Suprapubic skin (tissue), 4 donors: ENCODE measurements at regions not wholly inside any gene's neighbourhood (a gene's known extent, or its start where the extent isn't known, plus 50 kb on each side); places are given as distances from the start of the nearest gene placed in this dataset.
"Not testable (repeated sequence)": the region's sequence is repeated elsewhere in the genome, so short reads cannot be mapped to it uniquely, and the experiment has no call there.

Experiments
- CTCF ChIP-seq, 2 donors: fragments of 200-600 bp in 1 of 2; fragments of 450-650 bp in 1 of 2; sonication (generic) in 1 of 2; IDR thresholded peaks; one replicate each; pipeline ENCODE4 v1.5.1; 2016 to 2019; ENCODE audit warnings: antibody characterized with exemption in 2 of 2, mild to moderate bottlenecking in 1 of 2, moderate library complexity in 1 of 2
- EP300 ChIP-seq: sonication (generic); formaldehyde crosslinking; IDR thresholded peaks from one replicate; pipeline ENCODE4 v1.6.1; 2017; ENCODE audit warnings: antibody characterized with exemption
- POLR2A ChIP-seq, 2 donors: fragments of 450-650 bp; IDR thresholded peaks; one replicate each; pipeline ENCODE4 v1.6.1; 2017; ENCODE audit warnings: antibody characterized with exemption in 2 of 2, mild to moderate bottlenecking in 2 of 2, moderate library complexity in 2 of 2
- POLR2AphosphoS5 ChIP-seq, 3 donors: sonication (generic); formaldehyde crosslinking; IDR thresholded peaks; one replicate each; pipeline ENCODE4 v1.6.1; 2017; ENCODE audit warnings: antibody characterized with exemption in 3 of 3

GRCh38 chr21:9796293-9796692 lies 725.1 kb upstream of the TPTE start:
- TF ChIP-seq CTCF (IDR thresholded peaks at IDR 0.05); POLR2A (IDR thresholded peaks at IDR 0.05); POLR2AphosphoS5 (IDR thresholded peaks at IDR 0.05); EP300: not testable (repeated sequence)
